ENCODE measurements at regions not wholly inside any gene's neighbourhood (a gene's known extent, or its start where the extent isn't known, plus 50 kb on each side); places are given as distances from the start of the nearest gene placed in this dataset.

GRCh38 chr10:53749439-53749838, 976.9 kb upstream of the MBL2 start:
- no peak for DNase-seq (ENCODE audit: low read depth in 2 of 2)

- DNase-seq (ENCODE audit: low read depth in 2 of 2), result no peak
Measured at GRCh38 chr10:53748319-53748718, 975.7 kb upstream of the MBL2 start.

- DNase-seq (ENCODE audit: low read depth in 2 of 2), result no peak
Measured at GRCh38 chr10:53744746-53745145, 972.2 kb upstream of the MBL2 start.

GRCh38 chr10:53744176-53744575, 971.6 kb upstream of the MBL2 start:
- DNase-seq (ENCODE audit: low read depth in 2 of 2), result no peak

- DNase-seq (ENCODE audit: low read depth in 2 of 2), result no peak
Measured at GRCh38 chr10:53737132-53737531, 964.5 kb upstream of the MBL2 start.

GRCh38 chr10:53726921-53727320, 954.3 kb upstream of the MBL2 start:
- no peak for DNase-seq (ENCODE audit: low read depth in 2 of 2)

GRCh38 chr10:53724581-53724980, 952.0 kb upstream of the MBL2 start:
- no peak for DNase-seq (ENCODE audit: low read depth in 2 of 2)

GRCh38 chr10:53719658-53720057, 947.1 kb upstream of the MBL2 start:
- DNase-seq (ENCODE audit: low read depth in 2 of 2), result no peak

- no peak for DNase-seq (ENCODE audit: low read depth in 2 of 2)
Measured at GRCh38 chr10:53716156-53716555, 943.6 kb upstream of the MBL2 start.

GRCh38 chr10:53713431-53713830, 940.8 kb upstream of the MBL2 start:
- no peak for DNase-seq (ENCODE audit: low read depth in 2 of 2)

- no peak for DNase-seq (ENCODE audit: low read depth in 2 of 2)
Measured at GRCh38 chr10:53702489-53702888, 929.9 kb upstream of the MBL2 start.

- no peak for DNase-seq (ENCODE audit: low read depth in 2 of 2)
Measured at GRCh38 chr10:53701213-53701612, 928.6 kb upstream of the MBL2 start.

GRCh38 chr10:53700278-53700677, 927.7 kb upstream of the MBL2 start:
- no peak for DNase-seq (ENCODE audit: low read depth in 2 of 2)

- no peak for DNase-seq (ENCODE audit: low read depth in 2 of 2)
Measured at GRCh38 chr10:53699684-53700083, 927.1 kb upstream of the MBL2 start.

GRCh38 chr10:53699231-53699630, 926.6 kb upstream of the MBL2 start:
- no peak for DNase-seq (ENCODE audit: low read depth in 2 of 2)

- DNase-seq (ENCODE audit: low read depth in 2 of 2), result no peak
Measured at GRCh38 chr10:53697038-53697437, 924.5 kb upstream of the MBL2 start.

- peak in 1 of 2 donors; percentile 1 for DNase-seq (ENCODE audit: low read depth in 2 of 2)
Measured at GRCh38 chr10:53690524-53691240, 918.1 kb upstream of the MBL2 start.

- no peak for DNase-seq (ENCODE audit: low read depth in 2 of 2)
Measured at GRCh38 chr10:53687800-53688199, 915.2 kb upstream of the MBL2 start.

GRCh38 chr10:53682885-53683284, 910.3 kb upstream of the MBL2 start:
- no peak for DNase-seq (ENCODE audit: low read depth in 2 of 2)

- DNase-seq (ENCODE audit: low read depth in 2 of 2), result no peak
Measured at GRCh38 chr10:53682458-53682857, 909.9 kb upstream of the MBL2 start.

GRCh38 chr10:53679666-53680065, 907.1 kb upstream of the MBL2 start:
- no peak for DNase-seq (ENCODE audit: low read depth in 2 of 2)

- DNase-seq (ENCODE audit: low read depth in 2 of 2), result no peak
Measured at GRCh38 chr10:53675177-53675576, 902.6 kb upstream of the MBL2 start.

GRCh38 chr10:53667063-53667462, 894.5 kb upstream of the MBL2 start:
- DNase-seq (ENCODE audit: low read depth in 2 of 2), result no peak

All from lung microvascular endothelial cell (primary cell).